ENCODE measurements at regions not wholly inside any gene's neighbourhood (a gene's known extent, or its start where the extent isn't known, plus 50 kb on each side); places are given as distances from the start of the nearest gene placed in this dataset.
"Not testable (repeated sequence)": the region's sequence is repeated elsewhere in the genome, so short reads cannot be mapped to it uniquely, and the experiment has no call there.

GRCh38 chr12:68537571-68537970, 73.1 kb upstream of the RAP1B start:
- no peak overlapping the region for H3K27ac ChIP-seq
- TF ChIP-seq ZFX (IDR thresholded peaks at IDR 0.05): no peak
- TF ChIP-seq, protein P1, sequence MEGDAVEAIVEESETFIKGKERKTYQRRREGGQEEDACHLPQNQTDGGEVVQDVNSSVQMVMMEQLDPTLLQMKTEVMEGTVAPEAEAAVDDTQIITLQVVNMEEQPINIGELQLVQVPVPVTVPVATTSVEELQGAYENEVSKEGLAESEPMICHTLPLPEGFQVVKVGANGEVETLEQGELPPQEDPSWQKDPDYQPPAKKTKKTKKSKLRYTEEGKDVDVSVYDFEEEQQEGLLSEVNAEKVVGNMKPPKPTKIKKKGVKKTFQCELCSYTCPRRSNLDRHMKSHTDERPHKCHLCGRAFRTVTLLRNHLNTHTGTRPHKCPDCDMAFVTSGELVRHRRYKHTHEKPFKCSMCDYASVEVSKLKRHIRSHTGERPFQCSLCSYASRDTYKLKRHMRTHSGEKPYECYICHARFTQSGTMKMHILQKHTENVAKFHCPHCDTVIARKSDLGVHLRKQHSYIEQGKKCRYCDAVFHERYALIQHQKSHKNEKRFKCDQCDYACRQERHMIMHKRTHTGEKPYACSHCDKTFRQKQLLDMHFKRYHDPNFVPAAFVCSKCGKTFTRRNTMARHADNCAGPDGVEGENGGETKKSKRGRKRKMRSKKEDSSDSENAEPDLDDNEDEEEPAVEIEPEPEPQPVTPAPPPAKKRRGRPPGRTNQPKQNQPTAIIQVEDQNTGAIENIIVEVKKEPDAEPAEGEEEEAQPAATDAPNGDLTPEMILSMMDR (conservative IDR thresholded peaks at IDR 0.05): no peak

GRCh38 chr12:68538726-68539614, 71.7 kb upstream of the RAP1B start:
- H3K27ac ChIP-seq: no peak overlapping the region
- TF ChIP-seq, protein P1 (conservative IDR thresholded peaks at IDR 0.05): no peak
- no peak for TF ChIP-seq ZFX (IDR thresholded peaks at IDR 0.05)

GRCh38 chr12:68539615-68539952, 71.1 kb upstream of the RAP1B start:
- no peak overlapping the region for H3K27ac ChIP-seq
- no peak for TF ChIP-seq ZFX (IDR thresholded peaks at IDR 0.05)
- TF ChIP-seq, protein P1 (conservative IDR thresholded peaks at IDR 0.05): no peak

GRCh38 chr12:68540768-68541167, 69.9 kb upstream of the RAP1B start:
- not testable (repeated sequence) for H3K27ac ChIP-seq

- not testable (repeated sequence) for H3K27ac ChIP-seq
Observed at GRCh38 chr12:68547318-68547717, 63.4 kb upstream of the RAP1B start.

- not testable (repeated sequence) for H3K27ac ChIP-seq
Observed at GRCh38 chr12:68552605-68553195, 58.0 kb upstream of the RAP1B start.

GRCh38 chr12:68557011-68557730, 53.5 kb upstream of the RAP1B start:
- no peak overlapping the region for H3K27ac ChIP-seq
- TF ChIP-seq, protein P1 (conservative IDR thresholded peaks at IDR 0.05): no peak
- TF ChIP-seq ZFX (IDR thresholded peaks at IDR 0.05): no peak

- H3K27ac ChIP-seq: no peak overlapping the region
- TF ChIP-seq, protein P1 (conservative IDR thresholded peaks at IDR 0.05): no peak
- no peak for TF ChIP-seq ZFX (IDR thresholded peaks at IDR 0.05)
Observed at GRCh38 chr12:68559246-68559645, 51.5 kb upstream of the RAP1B start.

Measured in C4-2B (cell line).